ENCODE measurements at regions not wholly inside any gene's neighbourhood (a gene's known extent, or its start where the extent isn't known, plus 50 kb on each side); places are given as distances from the start of the nearest gene placed in this dataset.
A peak's percentile ranks its signal among the peaks of the same experiment; 100 is the strongest.

- intact Hi-C loops (cut with DNase I), result loop anchor here in 2 of 10 donors (5.0 kb wide), 3 partner anchors 47 to 317 kb away; no protein-coding TSS in a partner anchor
- 66 to 83% (median 68%) methylated on average over 11 of the region's 11 CpGs for WGBS, 4 donors
Observed at GRCh38 chr10:44008917-44009709, 360.4 kb upstream of the ZNF32 start.

GRCh38 chr10:44008270-44008916 lies 359.7 kb upstream of the ZNF32 start:
- ATAC-seq, result peak in 2 of 4 donors; percentile 49 to 79
- 61 to 72% (median 65%) methylated on average over 10 of the region's 10 CpGs for WGBS, 4 donors
- peaks cover 0 to 35% (median 19%) of the 10 kb centered on the region in 12 donors for H3K4me1 ChIP-seq
- no peaks in the 10 kb centered on the region for H3K9me3 ChIP-seq
- intact Hi-C loops (cut with DNase I), result loop anchor here in 2 of 10 donors (5.0 kb wide), 3 partner anchors 46 to 316 kb away; no protein-coding TSS in a partner anchor
- H3K27me3 ChIP-seq, result no peaks in the 10 kb centered on the region
- peak overlapping the region; percentile 16 to 78 (median 65) for H3K27ac ChIP-seq
- no peak overlapping the region for H3K4me3 ChIP-seq
- DNase-seq, result peak in 4 of 5 donors; percentile 39 to 54 (median 46)
- H3K36me3 ChIP-seq, result no peaks in the 10 kb centered on the region
- TF ChIP-seq, protein P1, sequence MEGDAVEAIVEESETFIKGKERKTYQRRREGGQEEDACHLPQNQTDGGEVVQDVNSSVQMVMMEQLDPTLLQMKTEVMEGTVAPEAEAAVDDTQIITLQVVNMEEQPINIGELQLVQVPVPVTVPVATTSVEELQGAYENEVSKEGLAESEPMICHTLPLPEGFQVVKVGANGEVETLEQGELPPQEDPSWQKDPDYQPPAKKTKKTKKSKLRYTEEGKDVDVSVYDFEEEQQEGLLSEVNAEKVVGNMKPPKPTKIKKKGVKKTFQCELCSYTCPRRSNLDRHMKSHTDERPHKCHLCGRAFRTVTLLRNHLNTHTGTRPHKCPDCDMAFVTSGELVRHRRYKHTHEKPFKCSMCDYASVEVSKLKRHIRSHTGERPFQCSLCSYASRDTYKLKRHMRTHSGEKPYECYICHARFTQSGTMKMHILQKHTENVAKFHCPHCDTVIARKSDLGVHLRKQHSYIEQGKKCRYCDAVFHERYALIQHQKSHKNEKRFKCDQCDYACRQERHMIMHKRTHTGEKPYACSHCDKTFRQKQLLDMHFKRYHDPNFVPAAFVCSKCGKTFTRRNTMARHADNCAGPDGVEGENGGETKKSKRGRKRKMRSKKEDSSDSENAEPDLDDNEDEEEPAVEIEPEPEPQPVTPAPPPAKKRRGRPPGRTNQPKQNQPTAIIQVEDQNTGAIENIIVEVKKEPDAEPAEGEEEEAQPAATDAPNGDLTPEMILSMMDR (IDR thresholded peaks at IDR 0.05), result no peak
- no peak for TF ChIP-seq POLR2A (IDR thresholded peaks at IDR 0.05)

More at GRCh38 chr10:44008917-44009709, 360.4 kb upstream of the ZNF32 start:
- TF ChIP-seq, protein P1 (IDR thresholded peaks at IDR 0.05), result no peak
- no peak for TF ChIP-seq POLR2A (IDR thresholded peaks at IDR 0.05)
- Histone ChIP-seq H3K9me3 (no peaks in the 10 kb centered on the region), H3K36me3 (no peaks in the 10 kb centered on the region), H3K4me1 (peaks cover 0 to 35% (median 19%) of the 10 kb centered on the region in 12 donors), H3K4me3 (no peak overlapping the region), H3K27me3 (no peaks in the 10 kb centered on the region), H3K27ac (peak overlapping the region; percentile 16 to 78 (median 65))
- no peak for ATAC-seq
- no peak for DNase-seq

DNA sequence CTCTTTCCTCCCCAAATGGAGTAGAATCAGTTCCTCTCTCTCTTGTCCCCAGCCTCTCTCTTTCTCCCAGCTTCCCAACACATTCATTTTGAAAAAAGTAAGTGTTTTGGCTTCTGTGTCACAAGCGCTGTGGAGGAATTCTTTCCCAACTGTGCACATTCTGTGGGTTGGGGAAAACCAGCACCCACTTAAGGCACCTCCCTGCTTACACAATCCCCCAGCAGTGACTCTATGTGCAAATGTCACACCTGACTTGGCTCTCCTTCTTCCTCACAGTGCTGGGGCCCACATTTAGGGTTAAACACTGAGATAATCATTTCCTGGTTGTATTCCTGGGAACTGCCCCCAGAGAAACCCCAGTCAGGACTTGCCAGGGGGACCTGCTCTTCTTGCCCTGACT lies 358.1 kb upstream of the ZNF32 start:
- WGBS, 4 donors, result 86 to 95% (median 94%) methylated on average over 1 of the region's 1 CpG
- TF ChIP-seq POLR2A (IDR thresholded peaks at IDR 0.05), result no peak
- TF ChIP-seq, protein P1 (IDR thresholded peaks at IDR 0.05), result no peak
- DNase-seq, result no peak
- no peaks in the 10 kb centered on the region for H3K9me3 ChIP-seq
- no peaks in the 10 kb centered on the region for H3K36me3 ChIP-seq
- no peak overlapping the region for H3K4me3 ChIP-seq
- no peaks in the 10 kb centered on the region for H3K27me3 ChIP-seq
- intact Hi-C loops (cut with DNase I), result loop anchor here in 2 of 10 donors (5.0 kb wide), 3 partner anchors 44 to 314 kb away; no protein-coding TSS in a partner anchor
- no peak for ATAC-seq
- peaks cover 0 to 35% (median 19%) of the 10 kb centered on the region in 12 donors for H3K4me1 ChIP-seq
- H3K27ac ChIP-seq, result no peak overlapping the region

DNA sequence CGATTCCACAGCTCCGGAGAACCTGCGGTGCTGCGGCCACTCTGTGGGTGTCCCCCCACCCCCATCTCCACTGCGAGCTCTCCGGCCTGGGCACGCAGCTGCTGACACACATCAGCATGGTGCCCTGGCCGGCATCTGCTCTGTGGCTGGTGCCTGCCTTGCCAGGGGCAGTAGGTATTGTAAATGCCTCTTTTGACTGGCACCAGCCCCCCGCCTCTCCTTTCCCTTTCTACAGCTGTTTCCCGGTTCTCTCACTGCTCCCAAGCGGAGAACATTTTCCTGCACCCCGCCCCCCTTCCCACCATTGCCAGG lies 357.1 kb upstream of the ZNF32 start:
- H3K9me3 ChIP-seq, result no peaks in the 10 kb centered on the region
- no peaks in the 10 kb centered on the region for H3K27me3 ChIP-seq
- H3K4me1 ChIP-seq, result peaks cover 0 to 31% (median 14%) of the 10 kb centered on the region in 12 donors
- intact Hi-C loops (cut with DNase I), result loop anchor here in 2 of 10 donors (5.0 kb wide), 3 partner anchors 43 to 313 kb away; no protein-coding TSS in a partner anchor
- no peak for TF ChIP-seq POLR2A (IDR thresholded peaks at IDR 0.05)
- TF ChIP-seq, protein P1 (IDR thresholded peaks at IDR 0.05), result no peak
- no peak overlapping the region for H3K4me3 ChIP-seq
- ATAC-seq, result no peak
- no peaks in the 10 kb centered on the region for H3K36me3 ChIP-seq
- no peak for DNase-seq
- H3K27ac ChIP-seq, result no peak overlapping the region
- WGBS, 4 donors, result 88 to 96% (median 88%) methylated on average over 12 of the region's 12 CpGs
